ENCODE measurements at regions not wholly inside any gene's neighbourhood (a gene's known extent, or its start where the extent isn't known, plus 50 kb on each side); places are given as distances from the start of the nearest gene placed in this dataset.

DNA sequence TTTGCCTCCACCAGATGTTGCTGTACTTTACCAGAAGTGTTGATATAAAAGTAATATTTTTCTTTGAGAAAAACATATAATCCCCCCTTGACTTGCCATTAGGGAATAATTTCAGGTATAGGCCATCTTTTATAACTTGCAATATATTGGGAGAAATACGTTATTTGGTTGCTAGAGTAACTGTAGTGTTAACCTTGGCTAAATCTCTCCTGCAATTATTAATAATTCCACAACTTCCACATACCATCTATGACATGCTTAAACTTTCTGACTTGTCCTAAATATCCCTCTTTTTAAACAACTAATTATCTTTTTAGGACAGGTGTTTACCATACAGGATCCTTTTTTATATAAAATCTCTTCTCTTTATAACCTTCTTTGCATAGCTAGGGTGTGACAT, 1048.2 kb downstream of the SLC16A7 start:
- Histone ChIP-seq H3K27ac (no peak overlapping the region), H3K4me2 (ENCODE audit: unreplicated experiment) (no peak overlapping the region), H2AFZ (no peak overlapping the region), H3K9me2 (ENCODE audit: insufficient read depth) (no peaks in the 10 kb centered on the region), H3K9me3 (ENCODE audit: low read depth) (peaks cover 7% of the 10 kb centered on the region), H3K4me1 (ENCODE audit: insufficient read depth) (no peaks in the 10 kb centered on the region), H3K27me3 (replicated peaks; ENCODE audit: insufficient read depth) (no peaks in the 10 kb centered on the region), H4K20me1 (ENCODE audit: insufficient read depth) (no peaks in the 10 kb centered on the region), H3K4me3 (no peak overlapping the region), H3K9ac (no peak overlapping the region), H3F3A (ENCODE audit: insufficient read depth) (no peaks in the 10 kb centered on the region), H3K36me3 (ENCODE audit: low read depth) (no peaks in the 10 kb centered on the region), H3K79me2 (ENCODE audit: insufficient read depth) (no peaks in the 10 kb centered on the region)
- in situ Hi-C loops (cut with MboI), result no loop called here
- no peak for DNase-seq
- 5 to 10% methylated on average over 1 of the region's 1 CpG for WGBS, 2 experiments (ENCODE audit: low coverage in 1 of 2, low lambda C conversion rate in 2 of 2, missing lambda C conversion rate in 2 of 2)
- TF ChIP-seq EZH2 (IDR thresholded peaks at IDR 0.05; ENCODE audit: insufficient read depth, poor library complexity, severe bottlenecking) (no peak), EZH2phosphoT487 (IDR thresholded peaks at IDR 0.05; ENCODE audit: insufficient read depth, low read depth) (no peak)

DNA sequence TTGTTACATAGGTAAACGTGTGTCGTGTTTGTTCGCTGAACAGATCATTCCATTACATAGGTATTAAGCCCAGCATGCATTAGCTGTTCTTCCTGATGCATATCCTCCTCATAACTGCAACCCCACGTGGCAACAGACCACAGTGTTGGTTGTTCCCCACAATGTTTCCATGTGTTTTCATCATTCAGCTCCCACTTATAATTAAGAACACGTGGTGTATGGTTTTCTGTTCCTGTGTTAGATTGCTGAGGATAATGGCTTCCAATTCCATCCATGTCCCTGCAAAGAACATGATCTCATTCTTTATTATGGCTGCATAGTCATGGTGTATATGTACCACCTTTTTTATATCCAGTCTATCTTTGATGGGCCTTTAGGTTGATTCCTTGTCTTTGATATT, 1071.1 kb downstream of the SLC16A7 start:
- TF ChIP-seq EZH2 (IDR thresholded peaks at IDR 0.05; ENCODE audit: insufficient read depth, poor library complexity, severe bottlenecking) (no peak), EZH2phosphoT487 (IDR thresholded peaks at IDR 0.05; ENCODE audit: insufficient read depth, low read depth) (no peak)
- Histone ChIP-seq H3K9me3 (ENCODE audit: low read depth) (no peaks in the 10 kb centered on the region), H3F3A (ENCODE audit: insufficient read depth) (no peaks in the 10 kb centered on the region), H3K4me2 (ENCODE audit: unreplicated experiment) (no peak overlapping the region), H4K20me1 (ENCODE audit: insufficient read depth) (no peaks in the 10 kb centered on the region), H3K36me3 (ENCODE audit: low read depth) (no peaks in the 10 kb centered on the region), H2AFZ (no peak overlapping the region), H3K27ac (no peak overlapping the region), H3K4me3 (no peak overlapping the region), H3K9ac (no peak overlapping the region), H3K4me1 (ENCODE audit: insufficient read depth) (no peaks in the 10 kb centered on the region), H3K9me2 (ENCODE audit: insufficient read depth) (no peaks in the 10 kb centered on the region), H3K79me2 (ENCODE audit: insufficient read depth) (no peaks in the 10 kb centered on the region), H3K27me3 (replicated peaks; ENCODE audit: insufficient read depth) (no peaks in the 10 kb centered on the region)
- DNase-seq, result no peak
- in situ Hi-C loops (cut with MboI), result no loop called here
- 1 to 6% methylated on average over 5 of the region's 5 CpGs for WGBS, 2 experiments (ENCODE audit: low coverage in 1 of 2, low lambda C conversion rate in 2 of 2, missing lambda C conversion rate in 2 of 2)

DNA sequence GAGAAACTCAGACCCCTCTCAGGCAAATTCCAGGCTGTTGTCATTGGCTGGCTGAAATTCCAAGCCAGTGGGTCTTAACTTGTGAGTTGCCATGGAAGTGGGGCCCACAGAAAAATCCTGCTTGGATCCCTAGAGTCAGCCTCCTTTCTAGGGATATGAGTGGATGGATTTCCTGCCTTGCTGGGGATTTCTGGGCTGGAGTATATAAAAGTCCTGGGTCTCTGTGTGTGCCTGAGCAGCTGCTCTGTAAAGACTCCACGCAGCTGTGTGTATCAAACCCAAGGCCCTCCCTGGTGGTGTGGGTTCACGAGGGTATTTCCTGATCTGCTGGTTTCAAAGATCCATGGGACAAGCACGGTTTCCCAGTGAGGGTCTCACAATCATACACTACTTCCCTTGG, 1077.1 kb downstream of the SLC16A7 start:
- Histone ChIP-seq H3K36me3 (ENCODE audit: low read depth) (no peaks in the 10 kb centered on the region), H2AFZ (no peak overlapping the region), H3F3A (ENCODE audit: insufficient read depth) (no peaks in the 10 kb centered on the region), H4K20me1 (ENCODE audit: insufficient read depth) (no peaks in the 10 kb centered on the region), H3K27ac (no peak overlapping the region), H3K79me2 (ENCODE audit: insufficient read depth) (no peaks in the 10 kb centered on the region), H3K27me3 (replicated peaks; ENCODE audit: insufficient read depth) (no peaks in the 10 kb centered on the region), H3K4me1 (ENCODE audit: insufficient read depth) (no peaks in the 10 kb centered on the region), H3K4me3 (no peak overlapping the region), H3K9me2 (ENCODE audit: insufficient read depth) (no peaks in the 10 kb centered on the region), H3K9ac (no peak overlapping the region), H3K9me3 (ENCODE audit: low read depth) (no peaks in the 10 kb centered on the region), H3K4me2 (ENCODE audit: unreplicated experiment) (no peak overlapping the region)
- in situ Hi-C loops (cut with MboI), result no loop called here
- 14 to 21% methylated on average over 3 of the region's 3 CpGs for WGBS, 2 experiments (ENCODE audit: low coverage in 1 of 2, low lambda C conversion rate in 2 of 2, missing lambda C conversion rate in 2 of 2)
- no peak for DNase-seq
- TF ChIP-seq EZH2 (IDR thresholded peaks at IDR 0.05; ENCODE audit: insufficient read depth, poor library complexity, severe bottlenecking), result no peak
- no peak for TF ChIP-seq EZH2phosphoT487 (IDR thresholded peaks at IDR 0.05; ENCODE audit: insufficient read depth, low read depth)

DNA sequence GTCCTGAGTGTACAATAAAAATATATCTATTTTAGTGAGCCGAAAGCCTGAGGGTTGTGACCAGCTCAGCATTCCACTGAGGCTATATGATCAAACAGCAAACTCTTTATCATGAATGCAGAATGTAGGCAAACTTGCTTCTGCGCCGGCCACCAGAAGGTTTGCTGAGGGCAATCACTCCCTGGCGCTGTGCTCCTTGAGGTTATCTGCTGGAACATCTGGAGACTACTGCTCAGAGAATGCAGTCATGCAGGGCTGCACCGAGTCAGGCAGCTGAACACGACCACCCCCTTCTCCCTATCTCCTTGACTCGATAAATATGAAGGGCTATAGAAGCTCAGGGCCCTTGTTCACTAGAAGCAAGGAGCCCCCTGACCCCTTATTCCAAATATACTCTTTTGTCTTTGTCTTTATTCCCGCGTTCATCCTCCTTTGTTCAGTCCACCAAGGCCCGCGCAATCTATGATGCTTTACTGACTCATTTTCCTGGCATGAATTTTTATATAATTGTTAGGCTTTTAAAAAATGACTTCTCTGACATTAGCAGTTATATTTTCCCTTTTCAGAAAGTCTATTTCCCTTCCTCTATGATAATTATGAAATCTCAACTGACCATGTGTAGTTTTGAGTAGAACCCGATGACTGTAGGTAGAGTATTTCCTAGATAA, 1089.3 kb downstream of the SLC16A7 start:
- no peaks in the 10 kb centered on the region for H3K4me1 ChIP-seq (ENCODE audit: insufficient read depth)
- H3K27me3 ChIP-seq (replicated peaks; ENCODE audit: insufficient read depth), result no peaks in the 10 kb centered on the region
- no peaks in the 10 kb centered on the region for H3K36me3 ChIP-seq (ENCODE audit: low read depth)
- H3K79me2 ChIP-seq (ENCODE audit: insufficient read depth), result no peaks in the 10 kb centered on the region
- H3K27ac ChIP-seq, result no peak overlapping the region
- in situ Hi-C loops (cut with MboI), result no loop called here
- no peak overlapping the region for H3K4me2 ChIP-seq (ENCODE audit: unreplicated experiment)
- no peaks in the 10 kb centered on the region for H3F3A ChIP-seq (ENCODE audit: insufficient read depth)
- TF ChIP-seq EZH2 (IDR thresholded peaks at IDR 0.05; ENCODE audit: insufficient read depth, poor library complexity, severe bottlenecking) (no peak), EZH2phosphoT487 (IDR thresholded peaks at IDR 0.05; ENCODE audit: insufficient read depth, low read depth) (no peak)
- no peaks in the 10 kb centered on the region for H3K9me3 ChIP-seq (ENCODE audit: low read depth)
- no peak overlapping the region for H3K9ac ChIP-seq
- DNase-seq, result peak; percentile 36
- no peak overlapping the region for H2AFZ ChIP-seq
- WGBS, 2 experiments (ENCODE audit: low coverage in 1 of 2, low lambda C conversion rate in 2 of 2, missing lambda C conversion rate in 2 of 2), result 35 to 37% methylated on average over 12 of the region's 12 CpGs
- no peaks in the 10 kb centered on the region for H3K9me2 ChIP-seq (ENCODE audit: insufficient read depth)
- H3K4me3 ChIP-seq, result no peak overlapping the region
- H4K20me1 ChIP-seq (ENCODE audit: insufficient read depth), result no peaks in the 10 kb centered on the region

DNA sequence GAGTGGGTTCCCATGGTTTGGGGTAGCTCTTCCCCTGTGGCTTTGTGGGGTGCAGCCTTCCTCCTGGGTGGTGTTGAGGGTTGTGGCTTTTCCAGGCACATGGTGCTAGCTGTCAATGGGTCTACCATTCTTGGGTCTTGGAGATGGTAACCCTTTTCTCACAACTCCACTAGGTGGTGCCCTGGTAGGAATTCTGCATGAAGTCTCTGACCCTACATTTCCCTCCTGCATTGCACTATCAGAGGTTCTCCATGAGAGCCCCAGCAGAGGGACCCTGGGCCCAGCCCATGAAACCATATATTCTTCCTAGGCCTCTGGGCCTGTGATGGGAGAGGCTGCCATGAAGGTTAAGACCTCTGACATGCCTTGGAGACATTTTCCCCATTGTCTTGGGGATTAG, 1093.3 kb downstream of the SLC16A7 start:
- Histone ChIP-seq H3K79me2 (ENCODE audit: insufficient read depth) (no peaks in the 10 kb centered on the region), H4K20me1 (ENCODE audit: insufficient read depth) (no peaks in the 10 kb centered on the region), H3K27me3 (replicated peaks; ENCODE audit: insufficient read depth) (no peaks in the 10 kb centered on the region), H3F3A (ENCODE audit: insufficient read depth) (no peaks in the 10 kb centered on the region), H2AFZ (no peak overlapping the region), H3K4me3 (no peak overlapping the region), H3K9me2 (ENCODE audit: insufficient read depth) (no peaks in the 10 kb centered on the region), H3K9ac (no peak overlapping the region), H3K27ac (no peak overlapping the region), H3K9me3 (ENCODE audit: low read depth) (no peaks in the 10 kb centered on the region), H3K4me1 (ENCODE audit: insufficient read depth) (no peaks in the 10 kb centered on the region), H3K36me3 (ENCODE audit: low read depth) (no peaks in the 10 kb centered on the region), H3K4me2 (ENCODE audit: unreplicated experiment) (no peak overlapping the region)
- TF ChIP-seq EZH2 (IDR thresholded peaks at IDR 0.05; ENCODE audit: insufficient read depth, poor library complexity, severe bottlenecking) (no peak), EZH2phosphoT487 (IDR thresholded peaks at IDR 0.05; ENCODE audit: insufficient read depth, low read depth) (no peak)
- in situ Hi-C loops (cut with MboI), result no loop called here
- no peak for DNase-seq
